ENCODE measurements at regions not wholly inside any gene's neighbourhood (a gene's known extent, or its start where the extent isn't known, plus 50 kb on each side); places are given as distances from the start of the nearest gene placed in this dataset.

DNA sequence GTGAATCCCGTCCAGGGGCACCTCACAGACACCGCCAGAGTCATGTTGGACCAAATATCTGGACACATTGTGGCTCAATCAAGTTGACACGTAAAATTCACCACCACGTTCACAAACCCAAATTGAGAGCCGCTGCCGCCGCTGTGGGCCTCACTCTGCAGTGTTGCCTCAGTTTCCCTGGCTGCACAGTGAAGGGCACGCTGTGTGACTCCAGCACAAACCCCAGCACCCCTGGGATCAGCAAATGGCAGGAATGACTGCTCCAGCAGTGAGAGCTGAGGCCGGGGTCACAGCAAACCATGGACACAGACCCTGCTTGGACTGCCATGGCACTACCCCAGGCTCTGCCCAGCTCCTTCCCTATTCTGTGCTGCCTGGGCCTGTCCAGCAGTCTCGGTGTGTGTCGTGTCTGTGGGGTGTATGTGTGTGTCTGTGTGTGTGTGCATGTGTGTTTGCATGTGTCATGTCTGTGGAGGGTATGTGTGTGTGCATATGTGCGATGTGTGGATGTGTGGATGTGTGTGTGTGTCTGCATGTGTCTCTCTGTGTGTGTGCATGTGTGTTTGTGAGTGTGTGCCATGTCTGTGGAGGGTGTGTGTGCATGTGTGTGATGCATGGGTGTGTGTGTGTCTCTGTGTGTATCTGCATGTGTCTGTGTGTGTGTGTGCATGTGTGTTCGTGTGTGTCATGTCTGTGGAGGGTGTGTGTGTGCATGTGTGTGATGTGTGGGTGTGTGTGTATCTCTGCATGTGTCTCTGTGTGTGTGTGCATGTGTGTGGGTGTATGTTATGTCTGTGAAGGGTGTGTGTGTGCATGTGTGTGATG, 52.2 kb upstream of the ADRA2C start:
- TF ChIP-seq, protein P1, sequence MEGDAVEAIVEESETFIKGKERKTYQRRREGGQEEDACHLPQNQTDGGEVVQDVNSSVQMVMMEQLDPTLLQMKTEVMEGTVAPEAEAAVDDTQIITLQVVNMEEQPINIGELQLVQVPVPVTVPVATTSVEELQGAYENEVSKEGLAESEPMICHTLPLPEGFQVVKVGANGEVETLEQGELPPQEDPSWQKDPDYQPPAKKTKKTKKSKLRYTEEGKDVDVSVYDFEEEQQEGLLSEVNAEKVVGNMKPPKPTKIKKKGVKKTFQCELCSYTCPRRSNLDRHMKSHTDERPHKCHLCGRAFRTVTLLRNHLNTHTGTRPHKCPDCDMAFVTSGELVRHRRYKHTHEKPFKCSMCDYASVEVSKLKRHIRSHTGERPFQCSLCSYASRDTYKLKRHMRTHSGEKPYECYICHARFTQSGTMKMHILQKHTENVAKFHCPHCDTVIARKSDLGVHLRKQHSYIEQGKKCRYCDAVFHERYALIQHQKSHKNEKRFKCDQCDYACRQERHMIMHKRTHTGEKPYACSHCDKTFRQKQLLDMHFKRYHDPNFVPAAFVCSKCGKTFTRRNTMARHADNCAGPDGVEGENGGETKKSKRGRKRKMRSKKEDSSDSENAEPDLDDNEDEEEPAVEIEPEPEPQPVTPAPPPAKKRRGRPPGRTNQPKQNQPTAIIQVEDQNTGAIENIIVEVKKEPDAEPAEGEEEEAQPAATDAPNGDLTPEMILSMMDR (IDR thresholded peaks at IDR 0.05) = no peak
- no peak for TF ChIP-seq POLR2AphosphoS5 (IDR thresholded peaks at IDR 0.05)
- TF ChIP-seq POLR2A (IDR thresholded peaks at IDR 0.05) = no peak

Measured in gastroesophageal sphincter (tissue), 3 donors.